GM23248 (cell line): ENCODE measurements at regions not wholly inside any gene's neighbourhood (a gene's known extent, or its start where the extent isn't known, plus 50 kb on each side); places are given as distances from the start of the nearest gene placed in this dataset.

Source experiments
- EZH2 ChIP-seq: fragments of 200-600 bp; sonication (generic); IDR thresholded peaks from 2 replicates; pipeline ENCODE4 v1.6.1; 2018; ENCODE audit warnings: antibody characterized with exemption, mild to moderate bottlenecking; ENCODE audit not compliant: insufficient read depth, poor library complexity, severe bottlenecking
- EZH2phosphoT487 ChIP-seq: fragments of 200-600 bp; sonication (generic); IDR thresholded peaks from 2 replicates; pipeline ENCODE4 v1.6.1; 2018; ENCODE audit warnings: antibody characterized with exemption, moderate library complexity, mild to moderate bottlenecking, low read depth; ENCODE audit not compliant: insufficient read depth

DNA sequence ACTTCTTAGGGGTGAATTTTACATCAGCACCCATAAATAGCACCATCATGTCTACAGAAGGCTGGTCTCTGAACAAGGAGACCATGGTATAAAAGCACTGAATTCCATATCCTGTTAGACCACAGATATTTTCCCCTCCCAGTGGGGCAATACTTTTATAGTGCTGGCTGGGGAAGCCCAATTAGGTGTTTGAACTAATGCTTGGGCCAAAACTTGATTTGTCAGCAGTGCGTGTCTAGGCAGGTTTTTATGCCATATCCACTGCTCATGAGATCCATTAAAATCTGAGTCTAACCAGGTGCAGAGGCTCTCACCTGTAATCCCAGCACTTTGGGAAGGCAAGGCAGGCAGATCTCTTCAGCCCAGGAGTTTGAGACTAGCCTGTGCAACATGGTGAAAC, 623.0 kb downstream of the NPHP4 start:
- TF ChIP-seq EZH2phosphoT487: no peak
- no peak for TF ChIP-seq EZH2
